ENCODE measurements at regions not wholly inside any gene's neighbourhood (a gene's known extent, or its start where the extent isn't known, plus 50 kb on each side); places are given as distances from the start of the nearest gene placed in this dataset.

- FAIRE-seq (peak; percentile 68), DNase-seq (ENCODE audit: low read depth, low spot score) (no peak)
- H4K20me1 ChIP-seq (ENCODE audit: control insufficient read depth, extremely low read depth, insufficient read depth, low read length), result no peaks in the 10 kb centered on the region
- H3K79me2 ChIP-seq (ENCODE audit: control insufficient read depth, insufficient read depth, low read length), result no peaks in the 10 kb centered on the region
- H3K9me1 ChIP-seq (ENCODE audit: control insufficient read depth, extremely low read depth, insufficient read depth, low read length), result no peaks in the 10 kb centered on the region
- H3K36me3 ChIP-seq (ENCODE audit: control insufficient read depth in 2 of 2, extremely low read depth in 1 of 2, insufficient read depth in 2 of 2, low read length in 2 of 2), result no peaks in the 10 kb centered on the region
- H3K27ac ChIP-seq (ENCODE audit: control insufficient read depth, insufficient read depth, low read length), result no peak overlapping the region
- dilution Hi-C loops (cut with MboI; ENCODE audit: extremely low pct_ligation_motif_present, low sequenced_read_pairs), result no loop called here
- H2AFZ ChIP-seq (ENCODE audit: control insufficient read depth, low read length), result no peak overlapping the region
- TF ChIP-seq CTCF (optimal IDR thresholded peaks at IDR 0.05 in 1 of 3, IDR thresholded peaks at IDR 0.05 in 1 of 3, conservative IDR thresholded peaks at IDR 0.05 in 1 of 3; ENCODE audit: extremely low read depth in 1 of 3, insufficient read depth in 2 of 3, low read length in 3 of 3) (no peak), EZH2 (IDR thresholded peaks at IDR 0.05; ENCODE audit: low read length) (no peak)
- H3K4me3 ChIP-seq (ENCODE audit: control insufficient read depth in 2 of 3, extremely low read depth in 1 of 3, insufficient read depth in 2 of 3, low read depth in 1 of 3, low read length in 3 of 3), result no peak overlapping the region
- H3K9ac ChIP-seq (ENCODE audit: control insufficient read depth, extremely low read depth, insufficient read depth, low read length), result no peak overlapping the region
- H3K27me3 ChIP-seq (ENCODE audit: control insufficient read depth, extremely low read depth, insufficient read depth, low read length), result no peaks in the 10 kb centered on the region
- H3K4me2 ChIP-seq (ENCODE audit: control insufficient read depth, extremely low read depth, insufficient read depth, low read depth, low read length), result no peak overlapping the region
- no peaks in the 10 kb centered on the region for H3K9me3 ChIP-seq (ENCODE audit: control insufficient read depth, low read depth, low read length)
- H3K4me1 ChIP-seq (ENCODE audit: control insufficient read depth, extremely low read depth, insufficient read depth, low read length), result no peaks in the 10 kb centered on the region
These were observed 512.3 kb upstream of the MDFIC2 start for GRCh38 chr3:70824773-70825172.

- Histone ChIP-seq H3K9me3 (ENCODE audit: control insufficient read depth, low read depth, low read length) (no peaks in the 10 kb centered on the region), H3K36me3 (ENCODE audit: control insufficient read depth in 2 of 2, extremely low read depth in 1 of 2, insufficient read depth in 2 of 2, low read length in 2 of 2) (no peaks in the 10 kb centered on the region), H4K20me1 (ENCODE audit: control insufficient read depth, extremely low read depth, insufficient read depth, low read length) (no peaks in the 10 kb centered on the region), H3K9ac (ENCODE audit: control insufficient read depth, extremely low read depth, insufficient read depth, low read length) (no peak overlapping the region), H2AFZ (ENCODE audit: control insufficient read depth, low read length) (no peak overlapping the region), H3K27me3 (ENCODE audit: control insufficient read depth, extremely low read depth, insufficient read depth, low read length) (no peaks in the 10 kb centered on the region), H3K4me2 (ENCODE audit: control insufficient read depth, extremely low read depth, insufficient read depth, low read depth, low read length) (no peak overlapping the region), H3K9me1 (ENCODE audit: control insufficient read depth, extremely low read depth, insufficient read depth, low read length) (no peaks in the 10 kb centered on the region), H3K27ac (ENCODE audit: control insufficient read depth, insufficient read depth, low read length) (no peak overlapping the region), H3K4me1 (ENCODE audit: control insufficient read depth, extremely low read depth, insufficient read depth, low read length) (no peaks in the 10 kb centered on the region), H3K4me3 (ENCODE audit: control insufficient read depth in 2 of 3, extremely low read depth in 1 of 3, insufficient read depth in 2 of 3, low read depth in 1 of 3, low read length in 3 of 3) (no peak overlapping the region), H3K79me2 (ENCODE audit: control insufficient read depth, insufficient read depth, low read length) (no peaks in the 10 kb centered on the region)
- no peak for TF ChIP-seq CTCF (optimal IDR thresholded peaks at IDR 0.05 in 1 of 3, IDR thresholded peaks at IDR 0.05 in 1 of 3, conservative IDR thresholded peaks at IDR 0.05 in 1 of 3; ENCODE audit: extremely low read depth in 1 of 3, insufficient read depth in 2 of 3, low read length in 3 of 3)
- no peak for TF ChIP-seq EZH2 (IDR thresholded peaks at IDR 0.05; ENCODE audit: low read length)
- no peak for FAIRE-seq
- DNase-seq (ENCODE audit: low read depth, low spot score), result no peak
- dilution Hi-C loops (cut with MboI; ENCODE audit: extremely low pct_ligation_motif_present, low sequenced_read_pairs), result no loop called here
These were observed 511.6 kb upstream of the MDFIC2 start for GRCh38 chr3:70824078-70824477.
